Keratinocyte (primary cell): ENCODE measurements at regions not wholly inside any gene's neighbourhood (a gene's known extent, or its start where the extent isn't known, plus 50 kb on each side); places are given as distances from the start of the nearest gene placed in this dataset.
"Not testable (repeated sequence)": the region's sequence is repeated elsewhere in the genome, so short reads cannot be mapped to it uniquely, and the experiment has no call there.

ENCODE experiments used
- DNase-seq: peaks from one replicate; pipeline ENCODE4 v3.0.0-alpha.2; 2011; ENCODE audit warnings: low read depth, missing footprints, low spot score
- FAIRE-seq: peaks from 2 replicates; lab custom pipeline; 2011; peaks lifted over from hg19 to GRCh38; lab: Jason Lieb, UNC
- H2AFZ ChIP-seq: 2 replicates; pipeline ENCODE4 v1.6.0; 2012; ENCODE audit warnings: low read length, control low read depth, inconsistent platforms; ENCODE audit not compliant: control insufficient read depth
- H3K27ac ChIP-seq: 2 replicates; pipeline ENCODE4 v1.5.1; 2011; ENCODE audit warnings: low read length; ENCODE audit not compliant: control insufficient read depth, insufficient read depth
- H3K27me3 ChIP-seq: 3 replicates; pipeline ENCODE4 v1.6.0; 2011; ENCODE audit warnings: low read length; ENCODE audit not compliant: control insufficient read depth, insufficient read depth; ENCODE audit errors: extremely low read depth
- H3K36me3 ChIP-seq, 2 experiments: 2 replicates in 1 of 2; 3 replicates in 1 of 2; pipeline ENCODE4 v1.5.1; 2011; ENCODE audit warnings: low read length in 2 of 2, mild to moderate bottlenecking in 1 of 2; ENCODE audit not compliant: control insufficient read depth in 2 of 2, insufficient read depth in 2 of 2; ENCODE audit errors: extremely low read depth in 1 of 2
- H3K4me1 ChIP-seq: 3 replicates; pipeline ENCODE4 v1.5.1; 2011; ENCODE audit warnings: low read length; ENCODE audit not compliant: control insufficient read depth, insufficient read depth; ENCODE audit errors: extremely low read depth
- H3K4me2 ChIP-seq: 3 replicates; pipeline ENCODE4 v1.6.0; 2011; ENCODE audit warnings: low read depth, low read length; ENCODE audit not compliant: control insufficient read depth, insufficient read depth; ENCODE audit errors: extremely low read depth
- H3K4me3 ChIP-seq, 3 experiments: fragments of 200-600 bp in 1 of 3; sonication (generic) in 1 of 3; 2 replicates in 2 of 3; 3 replicates in 1 of 3; pipeline ENCODE4 v1.5.1; 2011 to 2016; ENCODE audit warnings: low read length in 3 of 3, mild to moderate bottlenecking in 3 of 3, control low read depth in 2 of 3, inconsistent platforms in 1 of 3, low read depth in 1 of 3, mixed read lengths in 1 of 3, mixed run types in 1 of 3, moderate library complexity in 1 of 3; ENCODE audit not compliant: control insufficient read depth in 2 of 3, insufficient read depth in 2 of 3; ENCODE audit errors: extremely low read depth in 1 of 3
- H3K79me2 ChIP-seq: 2 replicates; pipeline ENCODE4 v1.6.0; 2012; ENCODE audit warnings: low read length; ENCODE audit not compliant: control insufficient read depth, insufficient read depth
- H3K9ac ChIP-seq: 3 replicates; pipeline ENCODE4 v1.6.0; 2011; ENCODE audit warnings: low read length; ENCODE audit not compliant: control insufficient read depth, insufficient read depth; ENCODE audit errors: extremely low read depth
- H3K9me1 ChIP-seq: 3 replicates; pipeline ENCODE4 v1.6.0; 2011; ENCODE audit warnings: low read length; ENCODE audit not compliant: control insufficient read depth, insufficient read depth; ENCODE audit errors: extremely low read depth
- H3K9me3 ChIP-seq: 2 replicates; pipeline ENCODE4 v1.5.1; 2012; ENCODE audit warnings: low read depth, low read length; ENCODE audit not compliant: control insufficient read depth
- H4K20me1 ChIP-seq: 3 replicates; pipeline ENCODE4 v1.6.0; 2011; ENCODE audit warnings: low read length; ENCODE audit not compliant: control insufficient read depth, insufficient read depth; ENCODE audit errors: extremely low read depth
- dilution Hi-C: fragments of 300-500 bp; cut with MboI; formaldehyde crosslinking; loops from one replicate; pipeline ENCODE4 v1.7.0; 2020; ENCODE audit warnings: low sequenced_read_pairs; ENCODE audit not compliant: extremely low pct_ligation_motif_present

GRCh38 chr1:146306651-146307050, 77.8 kb upstream of the NOTCH2NLA start:
- H3K4me2 ChIP-seq, H3K4me3 ChIP-seq, dilution Hi-C loops, FAIRE-seq, H3K4me1 ChIP-seq, H3K79me2 ChIP-seq, H4K20me1 ChIP-seq, H3K27ac ChIP-seq, H3K9me1 ChIP-seq, H2AFZ ChIP-seq, H3K9me3 ChIP-seq, H3K36me3 ChIP-seq, H3K27me3 ChIP-seq, DNase-seq, H3K9ac ChIP-seq: not testable (repeated sequence)

GRCh38 chr1:146305442-146305841, 76.6 kb upstream of the NOTCH2NLA start:
- H3K27ac ChIP-seq, H3K9me1 ChIP-seq, H3K36me3 ChIP-seq, dilution Hi-C loops, H3K4me3 ChIP-seq, H3K9ac ChIP-seq, DNase-seq, H3K79me2 ChIP-seq, H3K4me1 ChIP-seq, FAIRE-seq, H4K20me1 ChIP-seq, H3K27me3 ChIP-seq, H2AFZ ChIP-seq, H3K4me2 ChIP-seq, H3K9me3 ChIP-seq: not testable (repeated sequence)

DNA sequence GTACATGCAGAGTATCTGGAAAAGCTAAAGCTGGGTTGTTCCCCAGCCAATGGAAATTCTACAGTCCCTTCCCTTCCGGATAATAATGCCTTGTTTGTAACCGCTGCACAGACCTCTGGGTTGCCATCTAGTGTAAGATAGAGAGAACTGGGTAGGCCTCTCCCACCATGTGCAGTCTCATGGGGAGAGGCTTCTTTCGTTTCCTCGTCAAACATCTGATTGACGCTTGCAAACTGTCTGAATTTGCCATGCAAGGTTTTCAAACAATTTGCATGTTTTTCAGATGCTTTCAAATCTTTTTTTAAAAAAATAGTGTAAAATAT, 69.7 kb upstream of the NOTCH2NLA start:
- H3K79me2 ChIP-seq, dilution Hi-C loops, H3K9me1 ChIP-seq, H4K20me1 ChIP-seq, H3K27me3 ChIP-seq, H3K4me3 ChIP-seq, FAIRE-seq, H3K9me3 ChIP-seq, DNase-seq, H3K36me3 ChIP-seq, H3K9ac ChIP-seq, H3K4me1 ChIP-seq, H2AFZ ChIP-seq, H3K27ac ChIP-seq, H3K4me2 ChIP-seq: not testable (repeated sequence)

DNA sequence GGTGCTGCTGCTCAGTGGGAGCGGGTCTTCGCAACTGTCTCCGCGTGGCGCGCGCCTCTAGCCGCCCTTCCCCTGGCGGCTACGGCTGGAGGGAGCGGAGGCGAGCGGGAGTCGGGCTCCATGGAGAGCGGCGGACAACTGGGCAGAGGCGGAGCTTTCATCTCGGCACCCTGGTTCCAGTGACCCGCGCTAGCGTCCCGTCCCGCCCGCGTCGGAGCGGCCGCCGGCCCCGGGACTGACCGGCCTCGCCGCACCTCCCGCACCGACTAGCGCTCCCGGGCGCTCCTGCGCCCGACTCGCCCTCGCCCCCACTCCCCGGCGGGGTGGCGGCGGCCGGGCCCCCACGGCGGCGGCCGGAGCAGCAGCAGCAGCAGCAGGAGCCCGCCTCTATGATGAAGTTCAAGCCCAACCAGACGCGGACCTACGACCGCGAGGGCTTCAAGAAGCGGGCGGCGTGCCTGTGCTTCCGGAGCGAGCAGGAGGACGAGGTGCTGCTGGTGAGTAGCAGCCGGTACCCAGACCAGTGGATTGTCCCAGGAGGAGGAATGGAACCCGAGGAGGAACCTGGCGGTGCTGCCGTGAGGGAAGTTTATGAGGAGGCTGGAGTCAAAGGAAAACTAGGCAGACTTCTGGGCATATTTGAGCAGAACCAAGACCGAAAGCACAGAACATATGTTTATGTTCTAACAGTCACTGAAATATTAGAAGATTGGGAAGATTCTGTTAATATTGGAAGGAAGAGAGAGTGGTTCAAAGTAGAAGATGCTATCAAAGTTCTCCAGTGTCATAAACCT, 69.2 kb upstream of the NOTCH2NLA start:
- H2AFZ ChIP-seq, H3K4me1 ChIP-seq, H3K27ac ChIP-seq, H3K4me2 ChIP-seq, H3K9me1 ChIP-seq, H3K27me3 ChIP-seq, H4K20me1 ChIP-seq, H3K36me3 ChIP-seq, H3K79me2 ChIP-seq, FAIRE-seq, H3K9ac ChIP-seq, H3K9me3 ChIP-seq, dilution Hi-C loops, DNase-seq, H3K4me3 ChIP-seq: not testable (repeated sequence)
